Fibroblast of the conjunctiva (primary cell): ENCODE measurements at regions not wholly inside any gene's neighbourhood (a gene's known extent, or its start where the extent isn't known, plus 50 kb on each side); places are given as distances from the start of the nearest gene placed in this dataset.
"Not testable (repeated sequence)": the region's sequence is repeated elsewhere in the genome, so short reads cannot be mapped to it uniquely, and the experiment has no call there.

Experiments used
- DNase-seq: peaks from one replicate; pipeline ENCODE4 v3.0.0-alpha.2; 2010; ENCODE audit warnings: low read depth

DNA sequence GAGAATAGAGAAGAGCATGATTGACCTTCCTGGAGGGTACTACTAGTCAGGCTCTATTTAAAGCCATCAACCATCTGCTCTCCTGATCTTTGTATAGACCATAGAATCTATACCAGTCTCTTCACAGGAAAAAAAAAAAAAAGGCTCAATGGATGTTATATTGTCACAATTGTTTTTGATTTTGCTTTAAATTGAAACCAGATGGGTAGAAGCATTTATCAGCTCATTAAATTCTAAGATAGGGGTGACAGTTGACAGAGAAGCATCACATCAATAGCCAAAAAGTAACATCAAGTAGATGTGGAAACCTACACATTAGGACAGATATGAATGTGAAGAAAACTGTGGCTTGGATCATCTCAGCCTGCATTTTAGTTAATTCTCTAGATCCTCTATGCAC lies 558.9 kb upstream of the MBL2 start:
- DNase-seq: no peak

DNA sequence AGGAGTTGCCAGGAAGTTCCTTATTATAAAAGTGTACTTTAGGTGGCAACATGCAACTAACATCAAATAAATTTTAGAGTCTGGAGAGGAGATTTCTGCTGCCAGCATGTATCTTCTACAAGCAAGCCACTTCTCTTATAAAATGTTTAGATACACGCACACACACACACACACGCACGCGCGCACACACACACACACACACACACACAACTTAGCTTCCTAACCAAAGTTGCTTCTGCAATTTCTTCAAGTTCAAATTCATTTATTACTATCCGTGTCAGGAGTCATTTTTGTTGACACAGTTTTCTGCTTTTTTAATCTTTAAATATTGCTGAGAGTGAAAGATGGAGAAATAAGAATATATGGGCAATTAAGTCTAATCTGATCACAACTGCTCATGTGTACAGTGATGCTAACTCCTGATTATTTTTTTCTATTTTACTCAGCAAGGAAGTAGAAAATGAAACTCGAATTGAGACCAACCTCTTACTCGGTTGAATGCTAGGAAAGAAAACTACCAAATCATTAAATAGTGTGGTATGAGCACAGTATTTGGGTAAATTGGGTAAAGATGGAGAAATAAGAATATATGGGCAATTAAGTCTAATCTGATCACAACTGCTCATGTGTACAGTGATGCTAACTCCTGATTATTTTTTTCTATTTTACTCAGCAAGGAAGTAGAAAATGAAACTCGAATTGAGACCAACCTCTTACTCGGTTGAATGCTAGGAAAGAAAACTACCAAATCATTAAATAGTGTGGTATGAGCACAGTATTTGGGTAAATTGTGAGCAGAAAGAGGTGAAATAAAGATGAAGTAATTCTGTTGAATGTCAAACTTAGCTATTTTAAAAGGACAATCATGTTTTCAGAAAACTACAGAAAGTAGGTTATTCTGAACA lies 554.1 kb upstream of the MBL2 start:
- DNase-seq: not testable (repeated sequence)

GRCh38 chr10:53325066-53325465 lies 552.5 kb upstream of the MBL2 start:
- no peak for DNase-seq

GRCh38 chr10:53315709-53316108 lies 543.1 kb upstream of the MBL2 start:
- no peak for DNase-seq

- DNase-seq: peak; percentile 80
Measured at GRCh38 chr10:53314876-53315275, 542.3 kb upstream of the MBL2 start.

DNA sequence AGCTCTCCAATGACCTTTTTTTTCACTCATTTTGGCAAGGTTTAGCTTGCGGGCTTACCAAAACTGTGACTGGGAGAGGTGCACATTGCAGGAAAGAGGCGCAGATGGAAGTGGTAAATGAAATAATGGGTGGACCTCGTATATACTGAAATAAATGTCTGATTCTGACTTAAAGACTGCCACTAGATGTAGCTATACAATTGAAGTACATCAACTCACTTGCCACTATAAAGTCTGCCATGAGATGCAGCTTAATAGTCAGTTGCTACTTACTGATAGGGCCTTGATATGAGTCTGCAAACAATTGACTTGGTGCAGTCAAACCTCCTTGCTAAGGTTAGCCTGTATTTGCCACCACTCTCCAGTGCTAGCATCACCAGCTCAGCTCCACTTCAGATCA lies 525.9 kb upstream of the MBL2 start:
- DNase-seq: no peak

- DNase-seq: no peak
Measured at GRCh38 chr10:53284615-53285182, 512.1 kb upstream of the MBL2 start.

GRCh38 chr10:53276797-53277196 lies 504.2 kb upstream of the MBL2 start:
- no peak for DNase-seq

- no peak for DNase-seq
Measured at GRCh38 chr10:53269482-53269881, 496.9 kb upstream of the MBL2 start.

DNA sequence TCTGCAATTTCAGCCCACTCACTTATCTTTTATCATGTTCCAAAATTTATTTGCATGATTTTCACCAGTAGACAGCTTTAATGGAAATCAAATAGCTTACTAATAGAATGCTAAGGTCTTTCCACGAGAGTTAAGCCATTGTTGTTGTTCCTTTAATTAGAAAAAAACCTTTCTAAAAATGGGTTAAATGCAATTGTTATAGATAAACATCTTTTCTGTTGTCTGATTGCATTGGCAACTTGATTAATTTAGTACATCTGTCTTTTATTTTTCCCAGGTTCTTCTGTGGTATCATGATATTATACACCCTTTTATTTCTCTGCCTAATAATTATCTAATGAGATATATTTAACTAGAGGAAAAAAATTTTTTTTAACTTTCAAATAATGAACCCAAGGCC lies 487.6 kb upstream of the MBL2 start:
- no peak for DNase-seq

DNA sequence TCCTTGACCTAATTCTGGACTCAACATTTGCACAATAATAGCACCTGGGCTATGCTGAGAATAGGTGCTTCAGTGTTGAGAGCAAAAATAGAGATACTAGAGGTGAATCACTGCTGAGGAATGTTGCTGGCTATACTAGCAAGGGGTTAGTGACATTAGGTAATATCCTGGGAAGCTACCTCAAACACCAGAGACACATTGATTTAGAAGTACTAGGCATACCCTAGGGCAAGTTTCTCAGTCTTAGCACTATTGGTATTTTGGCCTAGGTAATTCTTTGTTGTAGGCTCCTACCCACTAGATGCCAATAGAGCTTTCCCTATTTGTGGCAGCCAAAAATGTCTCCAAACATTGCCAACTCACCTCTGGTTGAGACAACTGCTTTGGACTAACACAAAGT lies 484.0 kb upstream of the MBL2 start:
- no peak for DNase-seq

- DNase-seq: no peak
Measured at GRCh38 chr10:53255661-53256205, 483.1 kb upstream of the MBL2 start.

- DNase-seq: no peak
Measured at GRCh38 chr10:53253221-53253620, 480.6 kb upstream of the MBL2 start.

DNA sequence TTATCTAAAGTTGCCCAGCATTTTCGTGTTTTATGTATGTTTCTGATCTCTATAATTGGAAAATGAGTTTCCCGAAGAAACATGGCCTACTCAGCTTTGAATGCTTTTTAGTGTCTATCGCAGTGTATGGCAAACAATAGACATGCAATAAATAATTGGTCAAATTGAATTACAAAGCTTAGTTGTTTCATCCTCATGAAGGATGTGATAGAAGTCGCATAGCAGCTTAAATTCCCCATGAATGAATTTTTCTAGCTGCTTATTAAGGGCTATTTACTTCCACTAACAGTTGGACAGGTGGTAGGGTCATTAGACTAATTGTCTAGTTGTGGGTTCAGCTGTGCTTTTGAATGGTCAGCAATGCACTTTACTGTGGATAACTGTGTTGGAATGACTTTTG lies 467.3 kb upstream of the MBL2 start:
- DNase-seq: no peak

GRCh38 chr10:53236941-53237340 lies 464.4 kb upstream of the MBL2 start:
- no peak for DNase-seq

DNA sequence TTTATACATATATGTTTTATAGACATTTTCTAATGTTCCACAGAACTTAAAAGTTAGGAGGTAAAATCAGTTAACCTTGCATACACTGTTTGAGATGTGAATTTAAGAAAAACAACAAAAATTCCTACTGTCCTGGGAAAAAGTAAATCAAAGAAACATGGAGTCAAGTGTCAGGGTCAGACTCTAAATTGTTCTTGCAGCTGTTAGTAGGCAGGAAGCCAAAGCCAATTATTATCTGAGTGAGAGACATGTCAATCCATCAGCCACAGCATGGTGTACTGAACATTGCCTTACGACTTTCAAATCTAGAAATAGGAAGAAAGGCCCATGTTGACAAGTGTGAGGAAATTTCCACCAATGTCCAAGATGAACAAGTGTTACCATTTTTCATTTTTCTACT lies 461.2 kb upstream of the MBL2 start:
- DNase-seq: no peak

GRCh38 chr10:53230651-53231050 lies 458.1 kb upstream of the MBL2 start:
- no peak for DNase-seq

- no peak for DNase-seq
Measured at GRCh38 chr10:53223851-53224250, 451.3 kb upstream of the MBL2 start.

DNA sequence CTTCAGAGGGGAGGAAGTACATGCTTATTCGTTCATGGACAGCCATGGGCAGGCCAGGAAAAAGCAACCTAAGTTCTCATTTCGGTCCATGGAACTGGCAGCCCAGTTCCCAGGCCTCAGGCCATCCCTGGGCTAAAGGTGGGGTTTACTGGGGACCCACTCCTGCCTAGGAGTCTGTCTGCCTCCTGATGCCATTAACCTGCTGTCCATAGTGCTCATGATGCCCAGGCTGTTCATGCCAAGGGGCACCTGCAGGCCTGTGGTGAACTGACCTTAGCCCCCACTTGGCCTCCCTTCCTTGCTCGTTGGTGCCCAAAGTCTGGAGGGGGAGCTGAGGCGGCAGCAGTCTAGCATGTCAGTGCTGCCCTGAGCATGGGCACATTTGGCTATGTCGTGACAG lies 450.2 kb upstream of the MBL2 start:
- no peak for DNase-seq

DNA sequence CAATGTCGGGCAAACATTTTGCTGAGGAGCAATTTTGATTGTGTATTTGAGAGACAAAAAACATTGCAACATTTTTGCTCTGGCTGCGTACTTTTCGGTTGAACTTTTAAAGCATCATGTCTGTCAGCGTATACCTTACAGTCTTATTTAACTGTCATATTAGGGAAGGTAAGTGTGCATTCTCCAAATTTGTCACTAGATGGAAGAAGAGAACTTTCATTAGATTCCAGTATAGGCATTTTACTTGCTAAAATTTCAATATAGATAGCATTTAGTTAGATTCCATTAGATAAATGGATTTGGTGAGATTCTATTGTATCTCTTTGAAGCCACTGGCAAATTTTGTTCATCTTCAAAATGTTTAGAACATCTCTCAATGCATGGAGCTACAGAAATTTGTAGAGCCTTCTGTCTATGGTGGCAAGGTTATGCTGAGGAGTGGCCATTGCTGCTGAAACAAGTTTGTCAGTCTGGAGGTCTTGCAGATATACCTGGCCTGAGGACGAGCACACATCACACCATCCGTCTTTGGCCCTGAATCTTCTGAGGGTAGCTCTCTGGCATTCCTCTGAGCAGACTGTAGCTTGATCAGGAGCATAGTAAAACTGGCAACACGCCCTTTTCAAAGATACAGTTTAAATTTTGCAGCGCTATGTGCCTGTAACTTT lies 437.5 kb upstream of the MBL2 start:
- no peak for DNase-seq

DNA sequence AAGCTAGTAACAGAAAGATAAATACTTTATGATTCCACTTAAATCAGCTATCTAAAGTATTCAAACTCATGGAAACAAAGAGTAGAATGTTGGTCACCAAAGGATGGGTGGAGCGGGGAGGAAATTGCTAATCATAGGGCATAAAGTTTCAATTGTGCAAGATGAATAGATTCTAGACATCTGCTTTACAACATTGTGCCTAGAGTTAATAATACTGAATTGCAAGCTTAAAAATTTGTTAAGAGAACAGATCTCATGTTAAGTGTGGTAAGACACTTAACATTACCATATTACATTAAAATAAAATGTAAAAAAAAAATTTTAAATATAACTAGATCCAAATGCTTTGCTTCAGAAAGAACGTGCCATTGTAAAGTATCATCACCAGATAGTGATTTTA lies 411.1 kb upstream of the MBL2 start:
- no peak for DNase-seq

GRCh38 chr10:53177468-53177867 lies 404.9 kb upstream of the MBL2 start:
- DNase-seq: no peak

- DNase-seq: no peak
Measured at GRCh38 chr10:53166325-53166724, 393.7 kb upstream of the MBL2 start.
